ENCODE measurements at regions not wholly inside any gene's neighbourhood (a gene's known extent, or its start where the extent isn't known, plus 50 kb on each side); places are given as distances from the start of the nearest gene placed in this dataset.

DNA sequence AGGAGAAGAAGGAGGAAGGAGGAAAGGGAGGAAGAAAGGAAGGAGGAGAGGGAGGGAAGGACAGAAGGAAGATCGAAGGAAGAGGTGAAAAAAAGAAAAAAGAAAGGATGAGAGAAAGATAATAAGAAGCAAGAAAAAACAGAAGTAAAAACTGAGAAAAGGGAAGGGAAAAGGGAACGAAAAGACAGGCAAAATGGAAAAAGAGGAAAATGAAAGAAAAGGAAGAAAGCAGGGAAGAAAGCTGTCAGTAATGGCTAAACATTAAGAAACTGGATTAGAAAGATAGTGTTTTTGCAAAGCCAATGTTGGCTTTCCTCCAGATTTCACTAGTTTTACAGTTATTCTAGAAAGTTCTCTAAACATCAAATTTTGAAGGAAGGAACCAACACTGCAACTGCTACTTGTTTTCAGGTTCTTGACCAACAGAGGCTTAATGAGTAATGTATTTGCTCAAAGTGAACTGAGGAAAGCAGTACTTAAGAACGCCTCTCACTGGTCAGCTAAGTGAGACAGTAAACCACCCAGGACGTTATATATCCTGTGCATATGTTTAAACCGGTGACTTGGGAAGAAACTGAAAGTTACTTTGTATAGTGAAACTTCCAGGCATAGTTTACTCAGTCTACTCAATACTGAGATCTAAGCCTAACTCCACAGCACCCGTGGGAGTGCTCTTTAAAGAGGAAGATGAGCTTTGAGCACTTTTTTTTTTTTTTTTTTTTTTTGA, 286.2 kb upstream of the TRIB2 start:
- Histone ChIP-seq H3K4me1 (ENCODE audit: control insufficient read depth, low read depth, low read length) (peaks cover 6% of the 10 kb centered on the region), H2BK15ac (replicated peaks; ENCODE audit: low read depth) (no peak overlapping the region), H3K18ac (ENCODE audit: low read length) (no peak overlapping the region), H3K27me3 (ENCODE audit: insufficient read depth, low read length, poor library complexity) (no peaks in the 10 kb centered on the region), H2BK120ac (ENCODE audit: low read depth, low read length) (no peak overlapping the region), H3K4me2 (ENCODE audit: low read length) (no peak overlapping the region), H3K23ac (ENCODE audit: low read length) (no peak overlapping the region), H4K8ac (ENCODE audit: low read depth, low read length) (no peak overlapping the region), H3K4me3 (ENCODE audit: low read length) (no peak overlapping the region), H3K4ac (ENCODE audit: low read depth, low read length) (no peak overlapping the region), H2AK5ac (ENCODE audit: low read length) (no peak overlapping the region), H3K79me1 (ENCODE audit: low read length) (no peaks in the 10 kb centered on the region), H3K9ac (ENCODE audit: low read length) (no peak overlapping the region), H3K56ac (ENCODE audit: low read length) (no peak overlapping the region), H2BK5ac (ENCODE audit: low read length) (no peak overlapping the region), H3K79me2 (ENCODE audit: control insufficient read depth, insufficient read depth, low read length) (no peaks in the 10 kb centered on the region), H3K27ac (ENCODE audit: low read depth, low read length) (no peak overlapping the region), H3K36me3 (ENCODE audit: control insufficient read depth, insufficient read depth, low read length) (no peaks in the 10 kb centered on the region), H4K5ac (ENCODE audit: low read length) (no peak overlapping the region)
- WGBS (ENCODE audit: extremely low coverage, insufficient coverage, low lambda C conversion rate), result 100% methylated on average over 1 of the region's 6 CpGs
- DNase-seq, result no peak

DNA sequence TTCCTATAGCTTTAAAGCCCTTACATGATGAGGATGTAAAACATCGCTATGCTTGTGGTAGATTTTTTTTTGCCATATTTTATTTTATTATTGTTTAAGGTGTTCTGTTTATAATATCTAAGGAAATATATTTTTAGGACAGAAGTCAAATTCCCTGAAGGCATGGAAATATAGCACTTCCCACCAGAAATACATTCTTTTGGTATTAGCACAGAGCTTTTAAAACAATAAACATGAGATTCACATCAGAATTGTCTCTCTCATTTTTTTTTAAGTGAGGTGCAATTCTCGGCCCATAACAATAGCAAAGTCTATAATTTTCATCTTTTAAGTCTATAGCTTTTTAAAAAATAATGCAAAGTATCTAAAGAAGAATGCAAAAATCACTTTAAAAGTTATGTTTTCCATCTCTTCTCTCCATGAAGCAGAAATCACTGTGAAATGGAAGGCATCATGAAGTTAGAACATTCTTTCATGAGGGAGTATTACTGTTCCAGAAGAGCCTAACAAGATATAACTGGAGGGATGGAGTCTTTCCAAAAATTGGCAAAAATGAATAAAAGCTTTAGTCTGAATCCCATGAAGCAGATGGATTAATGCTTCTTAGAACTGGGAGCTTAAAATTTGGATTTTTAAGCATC, 283.6 kb upstream of the TRIB2 start:
- no peak overlapping the region for H3K9ac ChIP-seq (ENCODE audit: low read length)
- no peaks in the 10 kb centered on the region for H3K79me1 ChIP-seq (ENCODE audit: low read length)
- no peaks in the 10 kb centered on the region for H3K36me3 ChIP-seq (ENCODE audit: control insufficient read depth, insufficient read depth, low read length)
- H3K4me2 ChIP-seq (ENCODE audit: low read length), result no peak overlapping the region
- no peaks in the 10 kb centered on the region for H3K27me3 ChIP-seq (ENCODE audit: insufficient read depth, low read length, poor library complexity)
- H3K18ac ChIP-seq (ENCODE audit: low read length), result no peak overlapping the region
- H2BK15ac ChIP-seq (replicated peaks; ENCODE audit: low read depth), result no peak overlapping the region
- H2AK5ac ChIP-seq (ENCODE audit: low read length), result no peak overlapping the region
- no peak overlapping the region for H3K4ac ChIP-seq (ENCODE audit: low read depth, low read length)
- H3K4me1 ChIP-seq (ENCODE audit: control insufficient read depth, low read depth, low read length), result peaks cover 6% of the 10 kb centered on the region
- H3K23ac ChIP-seq (ENCODE audit: low read length), result no peak overlapping the region
- H3K4me3 ChIP-seq (ENCODE audit: low read length), result no peak overlapping the region
- no peak overlapping the region for H2BK5ac ChIP-seq (ENCODE audit: low read length)
- no peak for DNase-seq
- H4K5ac ChIP-seq (ENCODE audit: low read length), result no peak overlapping the region
- no peaks in the 10 kb centered on the region for H3K79me2 ChIP-seq (ENCODE audit: control insufficient read depth, insufficient read depth, low read length)
- no peak overlapping the region for H3K27ac ChIP-seq (ENCODE audit: low read depth, low read length)
- no peak overlapping the region for H2BK120ac ChIP-seq (ENCODE audit: low read depth, low read length)
- H4K8ac ChIP-seq (ENCODE audit: low read depth, low read length), result no peak overlapping the region
- WGBS (ENCODE audit: extremely low coverage, insufficient coverage, low lambda C conversion rate), result no CpG with 5 or more reads among the region's 2 CpGs
- H3K56ac ChIP-seq (ENCODE audit: low read length), result no peak overlapping the region

DNA sequence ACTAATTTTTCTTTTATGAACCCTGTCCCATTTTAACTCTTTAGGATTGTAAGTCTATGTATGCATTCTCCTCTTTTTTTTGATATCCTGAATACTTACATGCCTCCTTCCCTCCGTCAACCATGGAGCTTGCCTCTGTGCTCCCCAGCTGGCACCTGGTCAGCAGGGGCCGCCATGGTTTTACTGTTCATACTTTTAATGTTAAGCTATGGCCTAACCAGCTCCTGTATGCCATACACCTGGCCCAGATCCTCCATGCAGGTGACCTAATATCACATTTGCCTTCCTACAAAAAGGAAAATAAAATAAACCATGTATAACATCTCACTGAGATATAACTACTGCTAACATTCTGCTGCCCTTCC, 283.1 kb upstream of the TRIB2 start:
- Histone ChIP-seq H3K4ac (ENCODE audit: low read depth, low read length) (no peak overlapping the region), H3K27me3 (ENCODE audit: insufficient read depth, low read length, poor library complexity) (no peaks in the 10 kb centered on the region), H3K4me3 (ENCODE audit: low read length) (no peak overlapping the region), H2AK5ac (ENCODE audit: low read length) (no peak overlapping the region), H3K79me1 (ENCODE audit: low read length) (no peaks in the 10 kb centered on the region), H3K56ac (ENCODE audit: low read length) (no peak overlapping the region), H4K5ac (ENCODE audit: low read length) (no peak overlapping the region), H4K8ac (ENCODE audit: low read depth, low read length) (no peak overlapping the region), H3K18ac (ENCODE audit: low read length) (no peak overlapping the region), H3K79me2 (ENCODE audit: control insufficient read depth, insufficient read depth, low read length) (no peaks in the 10 kb centered on the region), H3K27ac (ENCODE audit: low read depth, low read length) (no peak overlapping the region), H3K4me2 (ENCODE audit: low read length) (no peak overlapping the region), H3K36me3 (ENCODE audit: control insufficient read depth, insufficient read depth, low read length) (no peaks in the 10 kb centered on the region), H3K4me1 (ENCODE audit: control insufficient read depth, low read depth, low read length) (peaks cover 4% of the 10 kb centered on the region), H2BK120ac (ENCODE audit: low read depth, low read length) (no peak overlapping the region), H3K9ac (ENCODE audit: low read length) (no peak overlapping the region), H3K23ac (ENCODE audit: low read length) (no peak overlapping the region), H2BK15ac (replicated peaks; ENCODE audit: low read depth) (no peak overlapping the region), H2BK5ac (ENCODE audit: low read length) (no peak overlapping the region)
- peak; percentile 23 for DNase-seq
- WGBS (ENCODE audit: extremely low coverage, insufficient coverage, low lambda C conversion rate), result no CpG with 5 or more reads among the region's 2 CpGs

DNA sequence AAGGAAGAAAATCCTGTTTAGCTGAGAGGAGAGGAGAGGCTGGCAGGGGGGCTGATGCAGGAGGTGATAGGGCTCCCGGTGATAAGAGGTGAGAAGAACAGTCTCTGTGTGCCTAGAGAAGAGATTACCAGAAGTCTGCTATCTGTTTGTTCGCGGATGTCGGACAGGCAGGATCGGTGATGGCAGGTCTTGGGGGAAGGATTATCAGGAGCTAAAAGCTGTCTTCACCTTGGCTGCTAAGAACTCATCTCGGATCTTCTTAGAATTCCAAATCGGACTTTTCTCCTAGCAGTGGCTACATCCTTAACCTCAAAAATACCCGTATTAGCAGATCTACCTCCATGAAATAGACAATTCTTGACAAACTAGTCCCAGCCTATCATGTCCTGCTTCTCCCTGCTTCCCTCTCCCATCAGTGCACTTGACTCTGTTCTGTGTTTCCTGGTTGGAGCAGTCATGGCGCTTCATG, 282.1 kb upstream of the TRIB2 start:
- Histone ChIP-seq H2BK120ac (ENCODE audit: low read depth, low read length) (no peak overlapping the region), H3K36me3 (ENCODE audit: control insufficient read depth, insufficient read depth, low read length) (no peaks in the 10 kb centered on the region)

DNA sequence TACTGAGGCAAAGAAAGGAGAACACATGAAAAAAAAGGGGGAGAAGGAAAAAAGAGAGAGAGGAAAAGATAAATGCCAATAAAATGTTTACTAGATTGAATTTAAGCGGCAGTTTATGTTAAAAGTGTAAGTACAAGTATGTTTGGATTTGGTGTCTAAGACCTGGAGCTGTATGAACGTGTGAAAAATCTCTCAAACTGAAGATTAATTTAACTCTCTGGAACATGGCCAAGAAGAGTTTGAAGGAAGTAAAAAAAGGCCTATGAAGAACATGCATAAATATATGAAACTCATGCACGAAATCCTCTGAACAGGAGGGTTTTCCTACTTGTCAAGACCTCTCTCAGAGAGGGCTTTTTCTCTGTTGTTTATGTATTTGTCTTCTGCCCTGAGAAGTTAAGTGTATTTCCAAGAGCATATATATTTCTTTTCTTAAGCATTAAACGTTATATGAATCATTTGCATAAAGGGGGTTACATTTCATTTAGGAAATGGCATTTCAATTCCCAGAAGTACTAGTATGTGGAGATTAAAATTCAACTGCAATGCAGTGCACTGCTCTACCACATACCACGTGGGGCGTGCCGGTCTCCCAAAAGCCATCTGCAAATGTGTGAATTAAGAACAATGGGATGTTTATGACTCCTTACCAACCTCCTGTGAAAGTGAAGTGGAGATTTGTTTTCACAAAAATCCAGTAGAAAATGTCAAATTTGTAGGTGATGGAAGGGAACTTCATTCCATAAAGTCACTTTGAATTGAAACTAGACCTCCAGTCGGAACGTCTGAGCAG, 281.1 kb upstream of the TRIB2 start:
- H3K4me1 ChIP-seq (ENCODE audit: control insufficient read depth, low read depth, low read length), result peaks cover 4% of the 10 kb centered on the region
- no peaks in the 10 kb centered on the region for H3K79me1 ChIP-seq (ENCODE audit: low read length)
- no peaks in the 10 kb centered on the region for H3K36me3 ChIP-seq (ENCODE audit: control insufficient read depth, insufficient read depth, low read length)
- H3K9ac ChIP-seq (ENCODE audit: low read length), result no peak overlapping the region
- no peak overlapping the region for H3K18ac ChIP-seq (ENCODE audit: low read length)
- H3K23ac ChIP-seq (ENCODE audit: low read length), result no peak overlapping the region
- peak; percentile 14 for DNase-seq
- no peak overlapping the region for H2BK15ac ChIP-seq (replicated peaks; ENCODE audit: low read depth)
- H4K8ac ChIP-seq (ENCODE audit: low read depth, low read length), result no peak overlapping the region
- no peak overlapping the region for H3K4me3 ChIP-seq (ENCODE audit: low read length)
- H3K56ac ChIP-seq (ENCODE audit: low read length), result no peak overlapping the region
- H2BK5ac ChIP-seq (ENCODE audit: low read length), result no peak overlapping the region
- no peaks in the 10 kb centered on the region for H3K27me3 ChIP-seq (ENCODE audit: insufficient read depth, low read length, poor library complexity)
- no peak overlapping the region for H2BK120ac ChIP-seq (ENCODE audit: low read depth, low read length)
- no peak overlapping the region for H3K4ac ChIP-seq (ENCODE audit: low read depth, low read length)
- WGBS (ENCODE audit: extremely low coverage, insufficient coverage, low lambda C conversion rate), result no CpG with 5 or more reads among the region's 9 CpGs
- H3K27ac ChIP-seq (ENCODE audit: low read depth, low read length), result no peak overlapping the region
- no peak overlapping the region for H2AK5ac ChIP-seq (ENCODE audit: low read length)
- H4K5ac ChIP-seq (ENCODE audit: low read length), result no peak overlapping the region
- no peak overlapping the region for H3K4me2 ChIP-seq (ENCODE audit: low read length)
- H3K79me2 ChIP-seq (ENCODE audit: control insufficient read depth, insufficient read depth, low read length), result no peaks in the 10 kb centered on the region

More for the DNA sequence above, 282.1 kb upstream of the TRIB2 start:
- H3K4ac ChIP-seq (ENCODE audit: low read depth, low read length), result no peak overlapping the region
- no peak overlapping the region for H3K9ac ChIP-seq (ENCODE audit: low read length)
- H3K27me3 ChIP-seq (ENCODE audit: insufficient read depth, low read length, poor library complexity), result no peaks in the 10 kb centered on the region
- no peak overlapping the region for H3K27ac ChIP-seq (ENCODE audit: low read depth, low read length)
- no peak overlapping the region for H4K8ac ChIP-seq (ENCODE audit: low read depth, low read length)
- H3K4me1 ChIP-seq (ENCODE audit: control insufficient read depth, low read depth, low read length), result peaks cover 4% of the 10 kb centered on the region
- no peak overlapping the region for H3K18ac ChIP-seq (ENCODE audit: low read length)
- no peak overlapping the region for H3K4me3 ChIP-seq (ENCODE audit: low read length)
- H2BK5ac ChIP-seq (ENCODE audit: low read length), result peak overlapping the region; percentile 64
- H2AK5ac ChIP-seq (ENCODE audit: low read length), result peak overlapping the region; percentile 22
- no peaks in the 10 kb centered on the region for H3K79me1 ChIP-seq (ENCODE audit: low read length)
- no CpG with 5 or more reads among the region's 9 CpGs for WGBS (ENCODE audit: extremely low coverage, insufficient coverage, low lambda C conversion rate)
- no peaks in the 10 kb centered on the region for H3K79me2 ChIP-seq (ENCODE audit: control insufficient read depth, insufficient read depth, low read length)
- no peak overlapping the region for H2BK15ac ChIP-seq (replicated peaks; ENCODE audit: low read depth)
- DNase-seq, result peak; percentile 87
- no peak overlapping the region for H4K5ac ChIP-seq (ENCODE audit: low read length)
- no peak overlapping the region for H3K56ac ChIP-seq (ENCODE audit: low read length)
- no peak overlapping the region for H3K23ac ChIP-seq (ENCODE audit: low read length)
- no peak overlapping the region for H3K4me2 ChIP-seq (ENCODE audit: low read length)

All from mesendoderm (in vitro differentiated cells).